Islet of Langerhans (tissue), 1 donor: ENCODE measurements at regions not wholly inside any gene's neighbourhood (a gene's known extent, or its start where the extent isn't known, plus 50 kb on each side); places are given as distances from the start of the nearest gene placed in this dataset.

Source experiments
- FAIRE-seq: peaks from one replicate; lab custom pipeline; 2011; peaks lifted over from hg19 to GRCh38; lab: Jason Lieb, UNC

DNA sequence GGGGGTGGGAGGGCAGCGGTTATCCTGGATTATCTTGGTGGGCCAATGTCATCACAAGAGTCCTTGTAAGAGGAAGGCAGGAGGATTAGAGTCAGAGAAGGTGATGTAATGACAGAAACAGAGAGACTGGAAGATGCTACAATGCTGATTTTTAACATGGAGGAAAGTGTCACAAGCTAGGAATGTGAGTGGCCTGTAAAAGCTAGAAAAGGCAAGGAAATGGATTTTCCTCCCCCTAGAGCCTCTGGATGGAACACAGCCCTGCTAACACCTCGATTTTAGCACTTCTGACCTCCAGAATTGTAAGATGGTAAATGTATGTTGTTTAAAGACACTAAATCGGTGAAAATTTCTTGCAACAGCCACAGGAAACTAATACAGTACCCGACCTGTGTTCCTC is 109.3 kb downstream of the MN1 start:
- no peak for FAIRE-seq

DNA sequence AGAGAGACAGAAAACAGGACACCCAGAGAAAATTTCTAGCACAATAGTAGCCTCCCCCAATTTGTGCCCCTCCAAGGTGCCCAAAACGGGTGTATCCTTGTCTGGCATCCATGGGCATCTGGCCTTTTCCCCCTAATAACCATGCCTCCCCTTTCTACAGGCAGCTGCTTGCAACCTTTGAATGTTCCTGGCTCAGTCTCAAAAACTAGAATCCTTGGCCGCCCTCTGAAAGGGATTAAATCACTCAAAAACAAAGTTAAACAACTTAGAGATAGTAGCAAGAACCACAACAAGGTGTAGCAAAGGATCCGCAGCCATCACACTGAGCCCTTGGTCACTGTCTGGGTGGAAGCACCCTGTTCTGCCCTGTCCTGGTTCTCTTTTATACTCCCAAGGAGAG is 105.6 kb downstream of the MN1 start:
- no peak for FAIRE-seq

- no peak for FAIRE-seq
Measured at GRCh38 chr22:27697888-27698287, 103.7 kb downstream of the MN1 start.
